ENCODE measurements at regions not wholly inside any gene's neighbourhood (a gene's known extent, or its start where the extent isn't known, plus 50 kb on each side); places are given as distances from the start of the nearest gene placed in this dataset.

DNA sequence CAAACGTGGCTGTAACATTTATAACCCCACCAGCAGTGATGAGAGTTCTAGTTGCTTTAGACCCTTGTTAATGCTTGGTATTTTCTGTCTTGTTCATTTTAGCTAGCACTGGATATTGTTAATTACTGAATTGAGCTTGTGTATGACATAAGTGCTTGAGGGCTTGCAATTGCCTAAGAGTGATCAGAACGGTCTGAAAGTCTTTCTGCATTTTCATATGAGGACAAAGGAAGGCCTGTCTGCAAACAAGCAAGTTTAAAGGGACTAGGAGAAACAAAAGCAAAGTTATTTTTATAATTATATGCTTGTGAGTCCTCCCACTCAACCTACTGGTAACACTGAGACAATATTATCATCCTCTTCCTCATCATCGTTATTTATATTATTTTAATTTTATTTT, 305.5 kb upstream of the DUSP10 start:
- TF ChIP-seq, protein P1, sequence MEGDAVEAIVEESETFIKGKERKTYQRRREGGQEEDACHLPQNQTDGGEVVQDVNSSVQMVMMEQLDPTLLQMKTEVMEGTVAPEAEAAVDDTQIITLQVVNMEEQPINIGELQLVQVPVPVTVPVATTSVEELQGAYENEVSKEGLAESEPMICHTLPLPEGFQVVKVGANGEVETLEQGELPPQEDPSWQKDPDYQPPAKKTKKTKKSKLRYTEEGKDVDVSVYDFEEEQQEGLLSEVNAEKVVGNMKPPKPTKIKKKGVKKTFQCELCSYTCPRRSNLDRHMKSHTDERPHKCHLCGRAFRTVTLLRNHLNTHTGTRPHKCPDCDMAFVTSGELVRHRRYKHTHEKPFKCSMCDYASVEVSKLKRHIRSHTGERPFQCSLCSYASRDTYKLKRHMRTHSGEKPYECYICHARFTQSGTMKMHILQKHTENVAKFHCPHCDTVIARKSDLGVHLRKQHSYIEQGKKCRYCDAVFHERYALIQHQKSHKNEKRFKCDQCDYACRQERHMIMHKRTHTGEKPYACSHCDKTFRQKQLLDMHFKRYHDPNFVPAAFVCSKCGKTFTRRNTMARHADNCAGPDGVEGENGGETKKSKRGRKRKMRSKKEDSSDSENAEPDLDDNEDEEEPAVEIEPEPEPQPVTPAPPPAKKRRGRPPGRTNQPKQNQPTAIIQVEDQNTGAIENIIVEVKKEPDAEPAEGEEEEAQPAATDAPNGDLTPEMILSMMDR (conservative IDR thresholded peaks at IDR 0.05; ENCODE audit: low read length) = no peak
- TF ChIP-seq EZH2phosphoT487 (IDR thresholded peaks at IDR 0.05; ENCODE audit: borderline replicate concordance) = no peak
